Keratinocyte (primary cell): ENCODE measurements at regions not wholly inside any gene's neighbourhood (a gene's known extent, or its start where the extent isn't known, plus 50 kb on each side); places are given as distances from the start of the nearest gene placed in this dataset.

Experiments
- DNase-seq: peaks from one replicate; pipeline ENCODE4 v3.0.0-alpha.2; 2011; ENCODE audit warnings: low read depth, missing footprints, low spot score
- FAIRE-seq: peaks from 2 replicates; lab custom pipeline; 2011; peaks lifted over from hg19 to GRCh38; lab: Jason Lieb, UNC
- H2AFZ ChIP-seq: 2 replicates; pipeline ENCODE4 v1.6.0; 2012; ENCODE audit warnings: low read length, control low read depth, inconsistent platforms; ENCODE audit not compliant: control insufficient read depth
- H3K27ac ChIP-seq: 2 replicates; pipeline ENCODE4 v1.5.1; 2011; ENCODE audit warnings: low read length; ENCODE audit not compliant: control insufficient read depth, insufficient read depth
- H3K27me3 ChIP-seq: 3 replicates; pipeline ENCODE4 v1.6.0; 2011; ENCODE audit warnings: low read length; ENCODE audit not compliant: control insufficient read depth, insufficient read depth; ENCODE audit errors: extremely low read depth
- H3K36me3 ChIP-seq, 2 experiments: 2 replicates in 1 of 2; 3 replicates in 1 of 2; pipeline ENCODE4 v1.5.1; 2011; ENCODE audit warnings: low read length in 2 of 2, mild to moderate bottlenecking in 1 of 2; ENCODE audit not compliant: control insufficient read depth in 2 of 2, insufficient read depth in 2 of 2; ENCODE audit errors: extremely low read depth in 1 of 2
- H3K4me1 ChIP-seq: 3 replicates; pipeline ENCODE4 v1.5.1; 2011; ENCODE audit warnings: low read length; ENCODE audit not compliant: control insufficient read depth, insufficient read depth; ENCODE audit errors: extremely low read depth
- H3K4me2 ChIP-seq: 3 replicates; pipeline ENCODE4 v1.6.0; 2011; ENCODE audit warnings: low read depth, low read length; ENCODE audit not compliant: control insufficient read depth, insufficient read depth; ENCODE audit errors: extremely low read depth
- H3K4me3 ChIP-seq, 3 experiments: fragments of 200-600 bp in 1 of 3; sonication (generic) in 1 of 3; 2 replicates in 2 of 3; 3 replicates in 1 of 3; pipeline ENCODE4 v1.5.1; 2011 to 2016; ENCODE audit warnings: low read length in 3 of 3, mild to moderate bottlenecking in 3 of 3, control low read depth in 2 of 3, inconsistent platforms in 1 of 3, low read depth in 1 of 3, mixed read lengths in 1 of 3, mixed run types in 1 of 3, moderate library complexity in 1 of 3; ENCODE audit not compliant: control insufficient read depth in 2 of 3, insufficient read depth in 2 of 3; ENCODE audit errors: extremely low read depth in 1 of 3
- H3K79me2 ChIP-seq: 2 replicates; pipeline ENCODE4 v1.6.0; 2012; ENCODE audit warnings: low read length; ENCODE audit not compliant: control insufficient read depth, insufficient read depth
- H3K9ac ChIP-seq: 3 replicates; pipeline ENCODE4 v1.6.0; 2011; ENCODE audit warnings: low read length; ENCODE audit not compliant: control insufficient read depth, insufficient read depth; ENCODE audit errors: extremely low read depth
- H3K9me1 ChIP-seq: 3 replicates; pipeline ENCODE4 v1.6.0; 2011; ENCODE audit warnings: low read length; ENCODE audit not compliant: control insufficient read depth, insufficient read depth; ENCODE audit errors: extremely low read depth
- H3K9me3 ChIP-seq: 2 replicates; pipeline ENCODE4 v1.5.1; 2012; ENCODE audit warnings: low read depth, low read length; ENCODE audit not compliant: control insufficient read depth
- H4K20me1 ChIP-seq: 3 replicates; pipeline ENCODE4 v1.6.0; 2011; ENCODE audit warnings: low read length; ENCODE audit not compliant: control insufficient read depth, insufficient read depth; ENCODE audit errors: extremely low read depth
- CTCF ChIP-seq, 3 experiments: IDR thresholded peaks in 1 of 3; conservative IDR thresholded peaks in 1 of 3; optimal IDR thresholded peaks in 1 of 3; 2 replicates in 2 of 3; 3 replicates in 1 of 3; pipeline versions ENCODE3 to v1.5.1; 2011; ENCODE audit warnings: low read length in 3 of 3, mild to moderate bottlenecking in 3 of 3, moderate library complexity in 2 of 3, control low read depth in 1 of 3, inconsistent platforms in 1 of 3; ENCODE audit not compliant: insufficient read depth in 2 of 3; ENCODE audit errors: extremely low read depth in 1 of 3
- EZH2 ChIP-seq: IDR thresholded peaks from one replicate; pipeline ENCODE4 v1.6.1; 2012; ENCODE audit warnings: inconsistent platforms, mild to moderate bottlenecking, low read length, moderate library complexity
- dilution Hi-C: fragments of 300-500 bp; cut with MboI; formaldehyde crosslinking; loops from one replicate; pipeline ENCODE4 v1.7.0; 2020; ENCODE audit warnings: low sequenced_read_pairs; ENCODE audit not compliant: extremely low pct_ligation_motif_present

- Histone ChIP-seq H3K36me3 (no peaks in the 10 kb centered on the region), H2AFZ (no peak overlapping the region), H3K9me1 (no peaks in the 10 kb centered on the region), H3K9me3 (no peaks in the 10 kb centered on the region), H3K4me3 (no peak overlapping the region), H3K9ac (no peak overlapping the region), H3K27me3 (peaks cover 9% of the 10 kb centered on the region), H3K79me2 (no peaks in the 10 kb centered on the region), H3K4me1 (peaks cover 12% of the 10 kb centered on the region), H3K27ac (no peak overlapping the region), H4K20me1 (peaks cover 2% of the 10 kb centered on the region), H3K4me2 (no peak overlapping the region)
- no peak for FAIRE-seq
- TF ChIP-seq EZH2 (no peak), CTCF (optimal IDR thresholded peaks at IDR 0.05 in 1 of 3, IDR thresholded peaks at IDR 0.05 in 1 of 3, conservative IDR thresholded peaks at IDR 0.05 in 1 of 3; ENCODE audit: extremely low read depth in 1 of 3, insufficient read depth in 2 of 3, low read length in 3 of 3) (no peak)
- no peak for DNase-seq
- dilution Hi-C loops: no loop called here
Observed at GRCh38 chr3:13235079-13235478, 161.8 kb upstream of the IQSEC1 start.

- no peak overlapping the region for H3K9ac ChIP-seq
- H4K20me1 ChIP-seq: peaks cover 2% of the 10 kb centered on the region
- no peaks in the 10 kb centered on the region for H3K9me3 ChIP-seq
- peaks cover 16% of the 10 kb centered on the region for H3K4me1 ChIP-seq
- no peak overlapping the region for H3K4me3 ChIP-seq
- DNase-seq: no peak
- no peak overlapping the region for H3K27ac ChIP-seq
- FAIRE-seq: no peak
- TF ChIP-seq EZH2: no peak
- no peak for TF ChIP-seq CTCF (optimal IDR thresholded peaks at IDR 0.05 in 1 of 3, IDR thresholded peaks at IDR 0.05 in 1 of 3, conservative IDR thresholded peaks at IDR 0.05 in 1 of 3; ENCODE audit: extremely low read depth in 1 of 3, insufficient read depth in 2 of 3, low read length in 3 of 3)
- H3K79me2 ChIP-seq: no peaks in the 10 kb centered on the region
- H3K36me3 ChIP-seq: no peaks in the 10 kb centered on the region
- H3K27me3 ChIP-seq: peaks cover 9% of the 10 kb centered on the region
- H3K9me1 ChIP-seq: no peaks in the 10 kb centered on the region
- dilution Hi-C loops: no loop called here
- no peak overlapping the region for H2AFZ ChIP-seq
- no peak overlapping the region for H3K4me2 ChIP-seq
Observed at GRCh38 chr3:13234666-13235065, 161.4 kb upstream of the IQSEC1 start.
